ENCODE measurements at regions not wholly inside any gene's neighbourhood (a gene's known extent, or its start where the extent isn't known, plus 50 kb on each side); places are given as distances from the start of the nearest gene placed in this dataset.

- CTCF ChIA-PET, result no interaction called here
- no peak for DNase-seq (ENCODE audit: low spot score)
- POLR2A ChIA-PET (ENCODE audit: low non-redundant PET), result no interaction called here
- TF ChIP-seq CTCF (conservative IDR thresholded peaks at IDR 0.05; ENCODE audit: low read depth), result no peak
- H3K27ac ChIP-seq, result no peak overlapping the region
Observed at GRCh38 chr1:218850367-218850766, 323.3 kb upstream of the LYPLAL1 start.

GRCh38 chr1:218851586-218851985 is 322.1 kb upstream of the LYPLAL1 start:
- TF ChIP-seq CTCF (conservative IDR thresholded peaks at IDR 0.05; ENCODE audit: low read depth), result no peak
- DNase-seq (ENCODE audit: low spot score), result no peak
- POLR2A ChIA-PET (ENCODE audit: low non-redundant PET), result no interaction called here
- no peak overlapping the region for H3K27ac ChIP-seq
- CTCF ChIA-PET, result no interaction called here

- no peak overlapping the region for H3K27ac ChIP-seq
- POLR2A ChIA-PET (ENCODE audit: low non-redundant PET), result no interaction called here
- CTCF ChIA-PET, result no interaction called here
- TF ChIP-seq CTCF (conservative IDR thresholded peaks at IDR 0.05; ENCODE audit: low read depth), result no peak
- DNase-seq (ENCODE audit: low spot score), result no peak
Observed at GRCh38 chr1:218852527-218852926, 321.2 kb upstream of the LYPLAL1 start.

GRCh38 chr1:218863987-218864386 is 309.7 kb upstream of the LYPLAL1 start:
- ChIA-PET POLR2A (ENCODE audit: low non-redundant PET) (no interaction called here), CTCF (no interaction called here)
- no peak overlapping the region for H3K27ac ChIP-seq
- DNase-seq (ENCODE audit: low spot score), result no peak
- TF ChIP-seq CTCF (conservative IDR thresholded peaks at IDR 0.05; ENCODE audit: low read depth), result no peak

- DNase-seq (ENCODE audit: low spot score), result no peak
- ChIA-PET CTCF (no interaction called here), POLR2A (ENCODE audit: low non-redundant PET) (no interaction called here)
Observed at GRCh38 chr1:218865591-218865990, 308.1 kb upstream of the LYPLAL1 start.

GRCh38 chr1:218866507-218866906 is 307.2 kb upstream of the LYPLAL1 start:
- ChIA-PET CTCF (no interaction called here), POLR2A (ENCODE audit: low non-redundant PET) (no interaction called here)
- TF ChIP-seq CTCF (conservative IDR thresholded peaks at IDR 0.05; ENCODE audit: low read depth), result no peak
- no peak overlapping the region for H3K27ac ChIP-seq
- no peak for DNase-seq (ENCODE audit: low spot score)

More at GRCh38 chr1:218865591-218865990, 308.1 kb upstream of the LYPLAL1 start:
- TF ChIP-seq CTCF (conservative IDR thresholded peaks at IDR 0.05; ENCODE audit: low read depth), result no peak
- no peak overlapping the region for H3K27ac ChIP-seq

GRCh38 chr1:218867066-218867465 is 306.6 kb upstream of the LYPLAL1 start:
- DNase-seq (ENCODE audit: low spot score), result no peak
- H3K27ac ChIP-seq, result no peak overlapping the region
- ChIA-PET POLR2A (ENCODE audit: low non-redundant PET) (no interaction called here), CTCF (no interaction called here)
- TF ChIP-seq CTCF (conservative IDR thresholded peaks at IDR 0.05; ENCODE audit: low read depth), result no peak
